ENCODE measurements at regions not wholly inside any gene's neighbourhood (a gene's known extent, or its start where the extent isn't known, plus 50 kb on each side); places are given as distances from the start of the nearest gene placed in this dataset.

- no peak overlapping the region for H3K4me3 ChIP-seq
- intact Hi-C loops (cut with DNase I) = no loop called here
- H3K4me1 ChIP-seq = peaks cover 0 to 10% (median 0%) of the 10 kb centered on the region in 4 donors
- TF ChIP-seq CTCF (IDR thresholded peaks at IDR 0.05) (no peak), POLR2A (IDR thresholded peaks at IDR 0.05) (no peak)
- no peak for DNase-seq
- no peaks in the 10 kb centered on the region for H3K9me3 ChIP-seq
- H3K27me3 ChIP-seq = no peaks in the 10 kb centered on the region
- no peak for ATAC-seq
- H3K27ac ChIP-seq = no peak overlapping the region
- WGBS (ENCODE audit: insufficient coverage, low coverage, low lambda C conversion rate, missing lambda C conversion rate) = 93% methylated on average over 3 of the region's 3 CpGs
- no peaks in the 10 kb centered on the region for H3K36me3 ChIP-seq
Measured at GRCh38 chr2:18899725-18900124, 310.4 kb upstream of the NT5C1B start.

- no peaks in the 10 kb centered on the region for H3K27me3 ChIP-seq
- H3K9me3 ChIP-seq = no peaks in the 10 kb centered on the region
- no peak overlapping the region for H3K27ac ChIP-seq
- no peaks in the 10 kb centered on the region for H3K36me3 ChIP-seq
- no peak for DNase-seq
- ATAC-seq = no peak
- intact Hi-C loops (cut with DNase I) = no loop called here
- H3K4me1 ChIP-seq = peaks cover 0 to 10% (median 0%) of the 10 kb centered on the region in 4 donors
- TF ChIP-seq CTCF (IDR thresholded peaks at IDR 0.05) (no peak), POLR2A (IDR thresholded peaks at IDR 0.05) (no peak)
- H3K4me3 ChIP-seq = no peak overlapping the region
Measured at GRCh38 chr2:18898271-18898670, 308.9 kb upstream of the NT5C1B start.

GRCh38 chr2:18896125-18896764 is 306.9 kb upstream of the NT5C1B start:
- intact Hi-C loops (cut with DNase I) = no loop called here
- Histone ChIP-seq H3K36me3 (no peaks in the 10 kb centered on the region), H3K9me3 (no peaks in the 10 kb centered on the region), H3K27me3 (no peaks in the 10 kb centered on the region), H3K27ac (no peak overlapping the region), H3K4me3 (no peak overlapping the region), H3K4me1 (peaks cover 0 to 7% (median 0%) of the 10 kb centered on the region in 4 donors)
- DNase-seq = no peak
- whole genome bisulfite sequencing (ENCODE audit: insufficient coverage, low coverage, low lambda C conversion rate, missing lambda C conversion rate) = 79% methylated on average over 2 of the region's 2 CpGs
- ATAC-seq = no peak
- TF ChIP-seq CTCF (IDR thresholded peaks at IDR 0.05) = no peak

- no peaks in the 10 kb centered on the region for H3K36me3 ChIP-seq
- H3K27me3 ChIP-seq = no peaks in the 10 kb centered on the region
- H3K9me3 ChIP-seq = no peaks in the 10 kb centered on the region
- DNase-seq (no peak), ATAC-seq (no peak)
- WGBS (ENCODE audit: insufficient coverage, low coverage, low lambda C conversion rate, missing lambda C conversion rate) = 88% methylated on average over 3 of the region's 3 CpGs
- no peak overlapping the region for H3K27ac ChIP-seq
- peaks cover 0 to 4% (median 0%) of the 10 kb centered on the region in 4 donors for H3K4me1 ChIP-seq
- no peak overlapping the region for H3K4me3 ChIP-seq
- intact Hi-C loops (cut with DNase I) = no loop called here
- TF ChIP-seq CTCF (IDR thresholded peaks at IDR 0.05) (no peak), POLR2A (IDR thresholded peaks at IDR 0.05) (no peak)
Measured at GRCh38 chr2:18891600-18892345, 302.4 kb upstream of the NT5C1B start.
